Erythroblast (primary cell): ENCODE measurements at regions not wholly inside any gene's neighbourhood (a gene's known extent, or its start where the extent isn't known, plus 50 kb on each side); places are given as distances from the start of the nearest gene placed in this dataset.

Source experiments
- GATA1 ChIP-seq: IDR thresholded peaks from 2 replicates; pipeline ENCODE4 v1.6.1; 2011; ENCODE audit warnings: low read depth, mild to moderate bottlenecking, control low read depth, low read length, moderate library complexity
- POLR2A ChIP-seq: IDR thresholded peaks from 2 replicates; pipeline ENCODE4 v1.6.1; 2011; ENCODE audit warnings: mild to moderate bottlenecking, low read length

DNA sequence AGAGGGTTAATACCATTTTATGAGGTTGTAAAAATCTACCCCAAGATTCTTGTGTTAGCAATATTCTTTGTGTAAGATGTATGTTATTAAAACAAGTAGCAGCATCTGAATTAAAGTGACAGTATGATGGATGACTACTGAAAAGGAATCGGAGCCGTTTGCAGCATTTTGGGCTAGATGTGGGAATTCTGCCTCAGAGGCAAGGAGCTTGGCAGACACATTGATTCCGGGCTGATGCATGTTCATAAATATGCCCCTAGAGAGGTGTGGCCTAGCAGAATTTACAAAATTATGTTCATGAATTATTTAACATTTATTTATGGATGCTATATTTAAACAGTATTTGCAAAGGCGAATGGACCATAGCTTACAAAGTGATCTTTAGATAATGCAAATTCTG lies 389.0 kb upstream of the ETAA1 start:
- TF ChIP-seq GATA1 (no peak), POLR2A (no peak)
